ENCODE measurements at regions not wholly inside any gene's neighbourhood (a gene's known extent, or its start where the extent isn't known, plus 50 kb on each side); places are given as distances from the start of the nearest gene placed in this dataset.
"Not testable (repeated sequence)": the region's sequence is repeated elsewhere in the genome, so short reads cannot be mapped to it uniquely, and the experiment has no call there.

- TF ChIP-seq CTCF (IDR thresholded peaks at IDR 0.05) = no peak
- Histone ChIP-seq H3K4me3 (no peak overlapping the region), H3K27ac (no peak overlapping the region)
- no peak for DNase-seq (ENCODE audit: low spot score)
Measured at GRCh38 chr5:163947848-163948666, 442.6 kb downstream of the MAT2B start.

GRCh38 chr5:163950248-163950647, 444.8 kb downstream of the MAT2B start:
- TF ChIP-seq CTCF (IDR thresholded peaks at IDR 0.05) = no peak
- H3K27ac ChIP-seq = no peak overlapping the region
- H3K4me3 ChIP-seq = no peak overlapping the region
- no peak for DNase-seq (ENCODE audit: low spot score)

- no peak for TF ChIP-seq CTCF (IDR thresholded peaks at IDR 0.05)
- no peak for DNase-seq (ENCODE audit: low spot score)
- Histone ChIP-seq H3K27ac (no peak overlapping the region), H3K4me3 (no peak overlapping the region)
Measured at GRCh38 chr5:163951069-163951468, 445.6 kb downstream of the MAT2B start.

- TF ChIP-seq CTCF (IDR thresholded peaks at IDR 0.05) = no peak
- no peak overlapping the region for H3K27ac ChIP-seq
- DNase-seq (ENCODE audit: low spot score) = no peak
Measured at GRCh38 chr5:163953901-163954300, 448.5 kb downstream of the MAT2B start.

GRCh38 chr5:163961230-163961629, 455.8 kb downstream of the MAT2B start:
- H3K4me3 ChIP-seq; H3K27ac ChIP-seq; DNase-seq (ENCODE audit: low spot score): not testable (repeated sequence)

More at GRCh38 chr5:163953901-163954300, 448.5 kb downstream of the MAT2B start:
- no peak overlapping the region for H3K4me3 ChIP-seq

GRCh38 chr5:163963881-163964280, 458.5 kb downstream of the MAT2B start:
- Histone ChIP-seq H3K27ac (no peak overlapping the region), H3K4me3 (no peak overlapping the region)
- DNase-seq (ENCODE audit: low spot score) = no peak
- no peak for TF ChIP-seq CTCF (IDR thresholded peaks at IDR 0.05)

- no peak for DNase-seq (ENCODE audit: low spot score)
- H3K27ac ChIP-seq = no peak overlapping the region
- no peak for TF ChIP-seq CTCF (IDR thresholded peaks at IDR 0.05)
- no peak overlapping the region for H3K4me3 ChIP-seq
Measured at GRCh38 chr5:163964671-163965070, 459.3 kb downstream of the MAT2B start.
